Progenitor cell of endocrine pancreas (in vitro differentiated cells): ENCODE measurements at regions not wholly inside any gene's neighbourhood (a gene's known extent, or its start where the extent isn't known, plus 50 kb on each side); places are given as distances from the start of the nearest gene placed in this dataset.

Experiments used
- DNase-seq: peaks from one replicate; pipeline ENCODE4 v3.0.0; 2021; ENCODE audit warnings: low spot score; ENCODE audit not compliant: unreplicated experiment
- H3K27ac Mint-ChIP-seq: 2 replicates; pipeline ENCODE4 v1.8.0; 2021; ENCODE audit warnings: mild to moderate bottlenecking, moderate library complexity, mixed read lengths
- H3K27me3 Mint-ChIP-seq: 2 replicates; pipeline ENCODE4 v1.8.0; 2021; ENCODE audit warnings: mixed read lengths
- H3K36me3 Mint-ChIP-seq: 2 replicates; pipeline ENCODE4 v1.8.0; 2022; ENCODE audit warnings: mixed read lengths; ENCODE audit not compliant: insufficient read depth
- H3K4me1 Mint-ChIP-seq: 2 replicates; pipeline ENCODE4 v1.8.0; 2021; ENCODE audit warnings: low read depth, mixed read lengths
- H3K4me3 Mint-ChIP-seq: 2 replicates; pipeline ENCODE4 v1.8.0; 2021; ENCODE audit warnings: low read depth, mild to moderate bottlenecking, moderate library complexity, mixed read lengths
- H3K9me3 Mint-ChIP-seq: 2 replicates; pipeline ENCODE4 v1.8.0; 2021; ENCODE audit warnings: low read depth, mixed read lengths
- CTCF ChIP-seq: fragments of 200-600 bp; sonication (generic); IDR thresholded peaks from one replicate; pipeline ENCODE4 v1.5.0; 2021; ENCODE audit warnings: antibody characterized with exemption, mild to moderate bottlenecking; ENCODE audit not compliant: unreplicated experiment

GRCh38 chr10:78262860-78263259, 229.2 kb downstream of the RPS24 start:
- Mint-ChIP-seq H3K27me3 (peaks cover 20% of the 10 kb centered on the region), H3K36me3 (no peaks in the 10 kb centered on the region), H3K27ac (no peak overlapping the region), H3K4me3 (no peak overlapping the region), H3K9me3 (peaks cover 3% of the 10 kb centered on the region), H3K4me1 (peaks cover 29% of the 10 kb centered on the region)
- no peak for TF ChIP-seq CTCF
- DNase-seq: no peak

- H3K4me1 Mint-ChIP-seq: peaks cover 29% of the 10 kb centered on the region
- no peak for TF ChIP-seq CTCF
- H3K27me3 Mint-ChIP-seq: peaks cover 19% of the 10 kb centered on the region
These were observed 229.9 kb downstream of the RPS24 start for GRCh38 chr10:78263521-78263988.

GRCh38 chr10:78264361-78264760, 230.7 kb downstream of the RPS24 start:
- no peak overlapping the region for H3K4me3 Mint-ChIP-seq
- H3K36me3 Mint-ChIP-seq: no peaks in the 10 kb centered on the region
- H3K9me3 Mint-ChIP-seq: peaks cover 6% of the 10 kb centered on the region
- DNase-seq: no peak
- H3K27me3 Mint-ChIP-seq: peaks cover 17% of the 10 kb centered on the region
- no peak for TF ChIP-seq CTCF
- peaks cover 31% of the 10 kb centered on the region for H3K4me1 Mint-ChIP-seq
- no peak overlapping the region for H3K27ac Mint-ChIP-seq

More at GRCh38 chr10:78263521-78263988, 229.9 kb downstream of the RPS24 start:
- Mint-ChIP-seq H3K36me3 (no peaks in the 10 kb centered on the region), H3K4me3 (no peak overlapping the region), H3K9me3 (peaks cover 6% of the 10 kb centered on the region), H3K27ac (no peak overlapping the region)
- DNase-seq: no peak

- Mint-ChIP-seq H3K27ac (peak overlapping the region; percentile 71), H3K4me3 (no peak overlapping the region), H3K27me3 (peaks cover 2% of the 10 kb centered on the region), H3K4me1 (peaks cover 17% of the 10 kb centered on the region), H3K9me3 (peaks cover 6% of the 10 kb centered on the region), H3K36me3 (no peaks in the 10 kb centered on the region)
- no peak for TF ChIP-seq CTCF
- DNase-seq: no peak
These were observed 233.2 kb downstream of the RPS24 start for GRCh38 chr10:78266741-78267469.

- Mint-ChIP-seq H3K4me3 (no peak overlapping the region), H3K9me3 (peaks cover 6% of the 10 kb centered on the region), H3K36me3 (no peaks in the 10 kb centered on the region), H3K4me1 (peaks cover 17% of the 10 kb centered on the region), H3K27ac (peak overlapping the region; percentile 76), H3K27me3 (peaks cover 2% of the 10 kb centered on the region)
- TF ChIP-seq CTCF: no peak
- DNase-seq: no peak
These were observed 233.9 kb downstream of the RPS24 start for GRCh38 chr10:78267598-78267997.
